Mesothelial cell of epicardium (in vitro differentiated cells): ENCODE measurements at regions not wholly inside any gene's neighbourhood (a gene's known extent, or its start where the extent isn't known, plus 50 kb on each side); places are given as distances from the start of the nearest gene placed in this dataset.

Experiments used
- DNase-seq, 2 experiments: peaks; one replicate each; pipeline ENCODE4 v3.0.0; 2021; ENCODE audit warnings: low spot score in 2 of 2; ENCODE audit not compliant: unreplicated experiment in 2 of 2
- H3K27ac Mint-ChIP-seq: 2 replicates; pipeline ENCODE4 v1.8.0; 2021; ENCODE audit warnings: mixed read lengths
- H3K27me3 Mint-ChIP-seq: 2 replicates; pipeline ENCODE4 v1.8.0; 2021; ENCODE audit warnings: low read depth, mixed read lengths
- H3K36me3 Mint-ChIP-seq: 2 replicates; pipeline ENCODE4 v1.8.0; 2021; ENCODE audit warnings: mixed read lengths
- H3K4me1 Mint-ChIP-seq: 2 replicates; pipeline ENCODE4 v1.8.0; 2021; ENCODE audit warnings: mixed read lengths
- H3K4me3 Mint-ChIP-seq: 2 replicates; pipeline ENCODE4 v1.8.0; 2021; ENCODE audit warnings: mild to moderate bottlenecking, moderate library complexity, mixed read lengths
- H3K9me3 Mint-ChIP-seq: 2 replicates; pipeline ENCODE4 v1.8.0; 2021; ENCODE audit warnings: mixed read lengths
- CTCF ChIP-seq: fragments of 200-600 bp; sonication (generic); IDR thresholded peaks from one replicate; pipeline ENCODE4 v1.5.0; 2021; ENCODE audit warnings: antibody characterized with exemption; ENCODE audit not compliant: unreplicated experiment

GRCh38 chr7:13016036-13016581 lies 328.7 kb downstream of the ARL4A start:
- no peaks in the 10 kb centered on the region for H3K27me3 Mint-ChIP-seq
- H3K27ac Mint-ChIP-seq, result peak overlapping the region; percentile 88
- DNase-seq, result no peak
- H3K36me3 Mint-ChIP-seq, result peaks cover 3% of the 10 kb centered on the region
- H3K4me3 Mint-ChIP-seq, result no peak overlapping the region
- H3K4me1 Mint-ChIP-seq, result peaks cover 27% of the 10 kb centered on the region
- peaks cover 15% of the 10 kb centered on the region for H3K9me3 Mint-ChIP-seq
- TF ChIP-seq CTCF, result no peak

GRCh38 chr7:13016592-13017332 lies 329.3 kb downstream of the ARL4A start:
- peaks cover 8% of the 10 kb centered on the region for H3K9me3 Mint-ChIP-seq
- no peak for DNase-seq
- no peak for TF ChIP-seq CTCF
- H3K27ac Mint-ChIP-seq, result peak overlapping the region; percentile 91
- H3K27me3 Mint-ChIP-seq, result no peaks in the 10 kb centered on the region
- peaks cover 33% of the 10 kb centered on the region for H3K4me1 Mint-ChIP-seq
- no peaks in the 10 kb centered on the region for H3K36me3 Mint-ChIP-seq
- H3K4me3 Mint-ChIP-seq, result no peak overlapping the region

- Mint-ChIP-seq H3K27ac (peak overlapping the region; percentile 91), H3K36me3 (no peaks in the 10 kb centered on the region), H3K27me3 (no peaks in the 10 kb centered on the region), H3K4me1 (peaks cover 34% of the 10 kb centered on the region), H3K9me3 (peaks cover 8% of the 10 kb centered on the region), H3K4me3 (no peak overlapping the region)
- no peak for DNase-seq
- TF ChIP-seq CTCF, result no peak
Measured at GRCh38 chr7:13017333-13017857, 330.0 kb downstream of the ARL4A start.

- Mint-ChIP-seq H3K36me3 (no peaks in the 10 kb centered on the region), H3K9me3 (peaks cover 8% of the 10 kb centered on the region), H3K27me3 (no peaks in the 10 kb centered on the region), H3K4me3 (no peak overlapping the region), H3K4me1 (peaks cover 34% of the 10 kb centered on the region), H3K27ac (peak overlapping the region; percentile 91)
- DNase-seq, result no peak
- no peak for TF ChIP-seq CTCF
Measured at GRCh38 chr7:13017881-13018280, 330.4 kb downstream of the ARL4A start.

GRCh38 chr7:13021566-13022300 lies 334.3 kb downstream of the ARL4A start:
- no peak for TF ChIP-seq CTCF
- Mint-ChIP-seq H3K4me3 (no peak overlapping the region), H3K27me3 (no peaks in the 10 kb centered on the region), H3K9me3 (peaks cover 13% of the 10 kb centered on the region), H3K4me1 (peaks cover 24% of the 10 kb centered on the region), H3K27ac (peak overlapping the region; percentile 5), H3K36me3 (no peaks in the 10 kb centered on the region)
- no peak for DNase-seq
